ENCODE measurements at regions not wholly inside any gene's neighbourhood (a gene's known extent, or its start where the extent isn't known, plus 50 kb on each side); places are given as distances from the start of the nearest gene placed in this dataset.
"Not testable (repeated sequence)": the region's sequence is repeated elsewhere in the genome, so short reads cannot be mapped to it uniquely, and the experiment has no call there.

GRCh38 chr1:244322791-244323521, 128.8 kb downstream of the ADSS2 start:
- peak; percentile 74 to 76 for DNase-seq (ENCODE audit: low read depth in 2 of 2)

- DNase-seq (ENCODE audit: low read depth in 2 of 2) = no peak
Measured at GRCh38 chr1:244324176-244324883, 127.4 kb downstream of the ADSS2 start.

- DNase-seq (ENCODE audit: low read depth in 2 of 2) = no peak
Measured at GRCh38 chr1:244325056-244325758, 126.5 kb downstream of the ADSS2 start.

- DNase-seq (ENCODE audit: low read depth in 2 of 2) = no peak
Measured at GRCh38 chr1:244326757-244327156, 125.0 kb downstream of the ADSS2 start.

GRCh38 chr1:244327533-244327932, 124.2 kb downstream of the ADSS2 start:
- no peak for DNase-seq (ENCODE audit: low read depth in 2 of 2)

GRCh38 chr1:244328476-244328875, 123.2 kb downstream of the ADSS2 start:
- DNase-seq (ENCODE audit: low read depth in 2 of 2) = no peak

GRCh38 chr1:244329591-244330317, 122.0 kb downstream of the ADSS2 start:
- DNase-seq (ENCODE audit: low read depth in 2 of 2) = no peak

GRCh38 chr1:244330318-244330625, 121.4 kb downstream of the ADSS2 start:
- no peak for DNase-seq (ENCODE audit: low read depth in 2 of 2)

GRCh38 chr1:244332761-244333160, 118.9 kb downstream of the ADSS2 start:
- not testable (repeated sequence) for DNase-seq (ENCODE audit: low read depth in 2 of 2)

GRCh38 chr1:244334315-244334714, 117.4 kb downstream of the ADSS2 start:
- not testable (repeated sequence) for DNase-seq (ENCODE audit: low read depth in 2 of 2)

- not testable (repeated sequence) for DNase-seq (ENCODE audit: low read depth in 2 of 2)
Measured at GRCh38 chr1:244334842-244335241, 116.9 kb downstream of the ADSS2 start.

GRCh38 chr1:244335456-244335855, 116.3 kb downstream of the ADSS2 start:
- DNase-seq (ENCODE audit: low read depth in 2 of 2) = no peak

GRCh38 chr1:244336232-244336899, 115.3 kb downstream of the ADSS2 start:
- no peak for DNase-seq (ENCODE audit: low read depth in 2 of 2)

- no peak for DNase-seq (ENCODE audit: low read depth in 2 of 2)
Measured at GRCh38 chr1:244337839-244338238, 113.9 kb downstream of the ADSS2 start.

- DNase-seq (ENCODE audit: low read depth in 2 of 2) = no peak
Measured at GRCh38 chr1:244339073-244339692, 112.5 kb downstream of the ADSS2 start.

GRCh38 chr1:244339776-244340175, 111.9 kb downstream of the ADSS2 start:
- no peak for DNase-seq (ENCODE audit: low read depth in 2 of 2)

- no peak for DNase-seq (ENCODE audit: low read depth in 2 of 2)
Measured at GRCh38 chr1:244340396-244340795, 111.3 kb downstream of the ADSS2 start.

GRCh38 chr1:244341455-244342450, 110.0 kb downstream of the ADSS2 start:
- no peak for DNase-seq (ENCODE audit: low read depth in 2 of 2)

GRCh38 chr1:244344001-244344400, 107.7 kb downstream of the ADSS2 start:
- no peak for DNase-seq (ENCODE audit: low read depth in 2 of 2)

Data from fibroblast of skin of left biceps (primary cell).